ENCODE measurements at regions not wholly inside any gene's neighbourhood (a gene's known extent, or its start where the extent isn't known, plus 50 kb on each side); places are given as distances from the start of the nearest gene placed in this dataset.

GRCh38 chr7:33729726-33730125, 175.6 kb upstream of the BMPER start:
- DNase-seq, result no peak

DNA sequence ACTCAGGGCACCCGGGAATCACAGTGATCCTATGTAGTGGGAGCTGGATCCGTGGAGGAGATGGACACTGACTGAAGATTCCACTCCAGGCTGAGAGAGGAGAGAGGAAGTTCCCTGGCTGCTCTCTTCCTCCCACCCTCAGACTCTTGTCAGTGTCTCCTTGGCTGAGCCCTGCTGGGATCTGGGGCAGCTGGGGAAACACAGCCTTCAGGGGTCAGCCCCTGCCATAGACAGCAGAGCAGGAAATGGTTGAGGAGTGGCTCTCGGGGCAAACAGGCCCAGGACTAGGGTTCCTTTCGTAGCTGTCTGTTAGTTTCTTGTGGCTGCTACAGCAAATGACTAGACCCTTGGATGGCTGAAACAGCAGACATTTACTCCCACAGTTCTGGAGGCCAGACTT, 174.4 kb upstream of the BMPER start:
- DNase-seq, result no peak

DNA sequence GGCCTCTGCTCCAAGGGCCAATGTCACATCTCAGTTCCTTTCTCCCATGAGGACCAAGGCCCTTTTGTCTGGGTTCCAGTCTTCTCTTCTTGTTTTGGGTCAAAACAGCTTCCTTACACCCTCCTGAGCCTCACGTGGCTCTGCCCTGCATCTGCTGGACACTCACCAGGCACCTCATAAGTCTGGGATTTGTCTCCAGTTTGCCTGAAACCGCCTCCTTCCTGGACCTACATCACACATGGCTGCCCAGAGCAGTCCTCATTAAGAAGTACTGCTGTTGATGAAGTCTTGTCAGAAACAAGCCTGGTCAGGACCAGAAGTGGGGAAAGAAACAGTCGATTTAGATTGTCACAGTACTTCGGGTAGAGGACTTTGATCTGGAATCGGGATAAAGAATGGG, 173.4 kb upstream of the BMPER start:
- DNase-seq, result no peak

DNA sequence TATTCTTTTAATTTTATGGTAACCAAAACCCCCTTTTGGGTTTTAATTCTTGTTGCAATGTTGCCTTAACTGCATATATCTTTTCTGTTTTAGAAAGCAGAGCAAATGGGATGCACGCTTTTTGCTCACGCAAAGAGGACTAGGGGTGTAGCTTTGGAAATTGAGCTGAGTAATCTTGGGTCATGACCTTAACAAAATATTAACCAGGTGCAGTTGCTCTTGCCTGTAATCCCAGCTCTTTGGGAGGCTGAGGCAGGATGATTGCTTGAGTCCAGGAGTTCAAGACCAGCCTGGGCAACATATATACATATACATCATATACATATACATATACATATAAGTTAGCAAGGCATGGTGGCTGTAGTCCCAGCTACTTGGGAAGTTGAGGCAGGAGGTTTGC, 172.9 kb upstream of the BMPER start:
- DNase-seq, result no peak

DNA sequence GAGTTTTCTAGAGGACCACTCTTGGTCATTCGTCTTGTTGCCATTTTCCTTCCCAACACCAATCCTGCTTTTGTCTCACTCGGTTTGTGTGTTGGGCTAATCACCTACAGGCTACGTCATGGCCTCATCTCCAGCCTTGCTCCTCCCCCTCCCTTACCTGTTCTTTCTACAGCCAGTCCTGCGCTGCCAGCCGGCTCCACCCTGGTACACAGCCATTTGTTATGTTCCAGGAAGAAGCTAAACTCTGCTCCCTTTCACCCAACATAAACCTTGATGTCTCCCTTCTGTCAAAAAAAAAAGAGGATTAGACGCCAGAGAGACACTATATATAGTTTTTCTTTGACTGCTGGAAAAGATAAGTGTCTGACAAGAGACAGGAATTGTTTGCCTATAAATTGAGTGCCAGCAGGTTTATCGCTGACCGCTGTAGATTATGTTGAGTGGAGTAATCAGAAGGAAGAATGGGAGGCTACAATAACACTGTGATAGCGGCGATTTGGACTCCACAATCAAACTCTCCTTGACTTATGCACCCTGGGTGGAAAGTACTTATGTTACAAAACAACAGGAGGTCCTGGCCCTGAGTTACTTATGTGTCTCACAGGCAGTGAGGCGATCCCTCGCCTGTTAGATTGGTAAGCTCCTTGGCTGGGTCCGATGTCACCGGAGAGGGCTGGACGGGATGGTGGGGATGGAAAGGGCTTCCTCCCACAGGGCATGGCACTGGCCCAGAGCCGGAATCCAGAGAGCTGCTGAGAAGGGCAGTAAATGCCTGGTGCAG, 171.3 kb upstream of the BMPER start:
- peak; percentile 11 to 20 for DNase-seq

GRCh38 chr7:33735403-33735802, 169.9 kb upstream of the BMPER start:
- DNase-seq, result no peak

GRCh38 chr7:33736521-33737221, 168.7 kb upstream of the BMPER start:
- DNase-seq, result no peak

- DNase-seq, result no peak
Observed at GRCh38 chr7:33738260-33738935, 166.9 kb upstream of the BMPER start.

DNA sequence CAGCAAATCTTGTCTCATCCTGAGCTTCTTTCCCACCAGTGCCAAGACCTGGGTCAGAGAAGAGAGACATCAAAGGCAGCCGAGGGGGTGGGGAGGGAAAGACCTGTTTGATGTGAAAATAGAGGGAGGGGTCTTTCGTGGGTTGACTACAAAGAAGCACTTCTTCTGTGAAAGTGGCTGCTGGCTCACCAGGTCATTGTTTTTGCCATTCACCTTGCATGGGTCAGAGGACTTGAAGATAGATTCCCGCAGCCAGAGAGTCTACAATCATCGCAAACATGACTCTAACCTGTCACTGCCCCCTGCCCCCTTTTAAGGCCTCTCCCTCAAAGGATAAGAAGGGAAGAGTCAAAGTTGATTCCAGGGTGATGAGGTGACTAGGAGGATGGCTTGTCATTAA, 166.1 kb upstream of the BMPER start:
- DNase-seq, result no peak

DNA sequence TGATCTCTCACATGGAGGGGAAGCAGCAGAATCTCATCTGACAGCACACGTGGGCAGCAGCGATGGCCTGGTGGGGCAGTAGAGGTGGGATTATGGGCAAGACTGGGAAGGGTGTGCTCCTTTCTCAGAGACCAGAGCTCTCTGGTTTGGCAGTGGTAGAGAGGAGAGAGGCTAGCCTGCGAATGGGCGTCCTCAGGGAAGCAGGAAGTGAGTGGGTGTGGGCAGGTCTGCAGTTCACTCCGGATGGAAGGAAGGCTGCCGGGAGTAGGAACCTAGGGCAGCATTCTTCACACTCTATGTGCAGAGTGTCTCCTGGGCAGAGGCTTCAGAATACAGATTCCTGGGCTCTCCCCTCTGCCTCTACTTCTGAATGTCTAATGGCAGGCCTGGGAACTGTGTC, 162.8 kb upstream of the BMPER start:
- no peak for DNase-seq

- DNase-seq, result no peak
Observed at GRCh38 chr7:33742999-33743587, 162.2 kb upstream of the BMPER start.

GRCh38 chr7:33743594-33743993, 161.7 kb upstream of the BMPER start:
- no peak for DNase-seq

DNA sequence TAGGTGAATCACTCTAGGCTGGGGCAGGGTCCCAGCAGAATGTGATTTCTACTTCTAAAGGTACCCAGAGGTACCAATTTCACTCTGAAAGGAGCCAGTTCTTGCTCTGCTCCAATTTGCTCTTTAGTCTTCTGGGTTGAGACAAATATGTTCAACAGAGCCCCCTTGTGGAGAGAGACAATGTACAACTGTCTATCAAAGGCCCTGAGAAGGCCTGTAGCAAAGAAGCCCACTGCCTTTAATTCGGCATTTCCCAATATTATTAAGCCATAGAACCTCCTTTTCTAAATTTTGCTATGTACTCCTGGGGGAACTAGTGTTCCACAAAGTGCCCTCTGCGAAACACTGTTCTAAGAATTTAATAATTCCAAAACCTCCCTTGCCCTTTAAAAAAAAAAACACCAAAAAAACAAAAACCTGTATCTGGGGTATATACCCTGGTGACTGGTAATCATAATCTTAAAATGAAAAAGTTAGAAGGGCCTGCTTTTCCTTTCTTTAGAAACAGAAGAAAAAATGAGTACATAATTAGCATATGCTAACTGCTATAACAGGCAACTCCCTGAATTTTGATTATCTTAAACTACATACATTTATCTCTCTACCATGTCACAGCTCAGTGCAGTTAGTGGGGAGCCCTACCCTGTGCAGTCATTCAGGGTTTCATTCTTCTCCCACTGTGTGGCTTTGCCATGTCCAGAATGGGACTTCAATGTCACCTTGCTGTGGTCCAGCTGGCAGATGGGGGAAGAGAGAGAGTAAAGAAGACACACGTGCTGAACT, 160.9 kb upstream of the BMPER start:
- DNase-seq, result peak in 1 of 2 experiments; percentile 10

DNA sequence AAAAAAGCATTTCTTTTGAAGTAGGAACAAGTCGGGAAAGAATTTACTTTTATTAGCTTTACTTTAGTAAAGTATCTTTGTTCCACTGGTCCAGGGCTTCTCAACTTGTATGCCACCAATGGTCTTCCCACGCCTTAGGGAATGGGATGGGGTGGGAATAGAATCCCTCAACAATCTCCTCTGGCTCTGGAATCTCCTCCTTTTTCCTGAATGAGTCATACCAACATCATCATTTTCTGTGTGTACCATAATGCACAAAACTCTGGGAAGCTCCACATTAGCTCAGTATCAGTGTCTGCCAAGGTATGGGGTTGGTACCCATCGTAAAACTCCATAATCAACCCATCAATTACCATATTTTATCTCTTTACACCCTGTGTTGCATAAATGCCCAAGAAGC, 159.4 kb upstream of the BMPER start:
- no peak for DNase-seq

GRCh38 chr7:33748793-33749192, 156.5 kb upstream of the BMPER start:
- DNase-seq, result no peak

GRCh38 chr7:33750177-33750576, 155.2 kb upstream of the BMPER start:
- no peak for DNase-seq

DNA sequence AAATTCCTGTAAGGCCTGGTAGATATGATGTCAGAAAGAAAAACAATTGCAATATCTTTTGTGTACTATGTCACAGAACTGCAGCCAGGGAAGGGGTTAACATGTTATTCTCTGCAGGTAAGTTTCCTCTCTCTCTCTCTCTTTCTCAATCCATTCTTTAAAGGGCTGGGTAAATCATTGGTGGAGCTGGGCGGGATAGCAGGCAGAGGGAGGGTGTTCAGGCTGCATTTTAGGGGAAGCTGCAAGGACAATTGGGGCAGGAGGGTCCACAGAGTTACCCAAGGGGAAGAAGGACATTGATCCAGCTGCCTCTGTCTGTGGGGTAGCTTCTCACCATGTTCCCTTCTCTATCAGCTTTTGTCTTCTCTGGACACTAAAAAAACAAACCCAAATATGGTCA, 153.9 kb upstream of the BMPER start:
- DNase-seq, result no peak

DNA sequence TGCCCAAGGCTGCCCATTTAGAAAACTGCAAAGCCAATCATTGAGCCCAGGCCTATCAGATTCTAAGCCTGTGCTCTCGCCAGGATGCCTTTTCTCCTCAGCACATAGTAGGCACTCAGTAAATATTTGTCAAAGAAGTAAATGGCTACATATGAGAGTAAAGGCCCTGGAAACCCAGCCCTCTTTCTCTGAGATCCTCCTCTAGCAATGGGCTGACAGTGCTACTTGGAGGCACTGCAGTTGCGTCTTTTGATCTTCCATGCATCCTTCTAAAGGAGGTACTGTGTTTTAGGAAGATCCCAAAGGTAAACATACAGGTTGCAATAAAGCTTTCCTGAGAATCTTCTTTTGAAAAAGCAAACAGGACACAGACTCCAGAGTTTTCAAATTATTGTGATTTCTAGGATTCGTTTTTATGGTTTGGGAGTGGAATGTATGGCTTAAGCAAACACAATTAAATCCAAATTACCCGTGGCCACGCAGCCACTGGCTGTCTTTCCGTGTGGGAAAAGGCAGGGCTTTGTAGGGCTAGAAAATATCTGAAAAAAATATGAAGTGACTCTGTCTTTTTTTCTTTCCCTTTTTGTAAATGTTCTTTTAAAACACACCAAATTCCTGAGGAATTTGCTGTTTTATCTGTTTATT, 151.3 kb upstream of the BMPER start:
- no peak for DNase-seq

GRCh38 chr7:33754933-33755928, 150.1 kb upstream of the BMPER start:
- DNase-seq, result no peak

DNA sequence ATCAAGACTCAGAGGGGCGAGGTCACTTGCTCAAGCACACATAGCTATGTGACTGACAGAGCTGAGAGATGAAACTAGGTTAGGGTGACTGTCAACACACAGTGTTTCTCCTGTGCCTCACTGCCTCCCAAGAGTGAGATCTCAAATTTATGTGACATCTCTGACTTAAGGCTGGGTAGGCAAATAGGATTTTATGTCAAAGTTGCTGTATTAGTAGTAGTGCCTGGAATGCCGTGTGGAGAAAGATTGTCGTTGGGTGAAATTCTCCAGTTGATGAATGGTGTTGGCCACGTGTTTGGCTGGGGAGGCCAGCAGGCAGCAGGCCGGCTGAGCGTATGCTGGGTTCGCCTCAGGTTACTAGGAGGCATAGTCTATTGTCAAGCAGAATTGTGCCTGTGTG, 148.3 kb upstream of the BMPER start:
- no peak for DNase-seq

DNA sequence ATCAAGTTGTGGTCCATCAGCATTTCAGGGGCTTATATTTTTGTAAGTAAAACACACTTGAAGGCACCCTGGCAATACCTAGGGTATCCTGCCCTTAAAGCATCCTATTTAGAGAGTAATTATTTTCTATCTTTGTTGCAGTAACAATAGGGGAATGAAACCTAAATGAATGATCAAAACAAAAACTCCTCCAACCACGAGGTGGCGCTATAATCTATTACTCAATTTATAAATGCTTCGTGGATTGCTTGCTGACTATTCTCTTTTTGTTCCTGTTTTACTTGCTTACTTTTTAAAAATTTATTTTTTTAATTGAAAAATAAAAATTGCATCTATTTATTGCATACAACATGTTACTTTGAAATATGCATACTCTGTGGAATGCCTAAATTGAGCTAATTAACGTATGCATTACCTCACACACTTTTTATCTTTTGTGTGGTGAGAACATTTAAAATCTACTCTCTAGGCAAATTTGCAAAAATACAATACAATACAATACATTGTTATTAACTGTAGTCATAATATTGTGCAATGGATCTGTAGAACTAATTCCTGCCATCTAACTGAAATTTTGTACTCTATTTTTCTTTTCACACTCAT, 147.7 kb upstream of the BMPER start:
- peak in 1 of 2 experiments; percentile 20 for DNase-seq
